NT2/D1 (cell line): ENCODE measurements at regions not wholly inside any gene's neighbourhood (a gene's known extent, or its start where the extent isn't known, plus 50 kb on each side); places are given as distances from the start of the nearest gene placed in this dataset.

ENCODE experiments used
- YY1 ChIP-seq: IDR thresholded peaks from 2 replicates; pipeline ENCODE4 v1.6.1; 2011; ENCODE audit not compliant: insufficient read length, insufficient read depth
- ZNF274 ChIP-seq: IDR thresholded peaks from 2 replicates; pipeline ENCODE4 v1.6.1; 2011; ENCODE audit warnings: mild to moderate bottlenecking, low read depth, low read length

DNA sequence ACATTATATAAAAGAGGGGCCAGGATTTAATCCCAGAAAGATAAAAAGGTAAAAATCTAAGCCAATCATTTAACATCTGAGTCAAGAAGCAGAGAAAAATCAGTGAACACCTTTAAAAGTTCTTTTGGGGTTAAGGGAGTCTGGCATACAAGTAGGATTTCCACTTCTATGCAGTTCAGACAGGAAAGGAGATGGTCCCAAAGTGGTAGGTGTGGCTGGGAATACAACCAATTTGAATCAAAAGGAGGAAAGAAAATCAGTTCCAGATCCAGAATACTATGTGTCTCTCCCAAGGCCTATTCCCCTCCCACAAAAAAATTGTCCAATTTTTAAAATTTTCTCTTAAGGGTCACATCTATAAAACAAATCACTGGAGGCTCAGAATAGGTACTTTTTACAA is 167.4 kb downstream of the PHLDA1 start:
- TF ChIP-seq ZNF274 (no peak), YY1 (no peak)
